GM21526 (cell line): ENCODE measurements at regions not wholly inside any gene's neighbourhood (a gene's known extent, or its start where the extent isn't known, plus 50 kb on each side); places are given as distances from the start of the nearest gene placed in this dataset.
"Not testable (repeated sequence)": the region's sequence is repeated elsewhere in the genome, so short reads cannot be mapped to it uniquely, and the experiment has no call there.

Experiments
- ATAC-seq: cut with Tn5 transposase; IDR thresholded peaks from one replicate; pipeline ENCODE4 v1.9.1; 2021; ENCODE audit warnings: moderate library complexity; ENCODE audit not compliant: unreplicated experiment, low FRiP score

DNA sequence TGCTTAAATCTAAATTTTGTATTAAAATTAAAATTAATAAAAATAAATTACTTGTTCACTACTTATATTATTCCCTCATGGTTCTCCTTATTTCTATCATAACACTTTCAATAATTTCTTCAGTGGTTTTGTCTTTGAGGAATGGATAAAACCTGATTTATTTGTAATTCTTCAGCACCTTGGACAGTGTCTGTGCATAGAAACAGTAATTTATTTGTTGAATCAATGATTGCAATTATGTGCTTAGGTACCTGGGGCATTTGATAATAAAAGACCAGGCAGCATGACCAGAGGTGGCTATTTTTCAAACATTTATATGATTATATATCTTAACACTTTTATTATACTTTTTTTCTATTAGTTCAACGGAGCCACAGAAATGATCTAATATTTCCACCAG is 1062.7 kb downstream of the DSC3 start:
- no peak for ATAC-seq

- ATAC-seq, result no peak
Measured at GRCh38 chr18:29969876-29970275, 1072.7 kb downstream of the DSC3 start.

GRCh38 chr18:29962579-29962978 is 1080.0 kb downstream of the DSC3 start:
- no peak for ATAC-seq

DNA sequence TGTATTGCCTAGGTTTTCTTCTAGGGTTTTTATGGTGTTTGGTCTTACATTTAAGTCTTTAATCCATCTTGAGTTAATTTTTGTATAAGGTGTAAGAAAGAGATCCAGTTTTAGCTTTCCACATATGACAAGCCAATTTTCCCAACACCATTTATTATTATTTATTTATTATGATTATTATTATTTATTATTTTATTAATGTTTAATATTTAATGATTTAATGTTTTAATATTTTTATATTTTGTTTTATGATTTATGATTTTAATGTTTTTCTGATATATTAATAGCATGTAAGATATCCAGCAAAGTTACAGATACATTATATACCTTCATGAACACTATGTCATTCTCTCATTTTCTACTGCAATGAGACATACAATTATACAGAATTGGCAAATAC is 1082.0 kb downstream of the DSC3 start:
- ATAC-seq, result no peak

- ATAC-seq, result no peak
Measured at GRCh38 chr18:29930231-29930630, 1112.3 kb downstream of the DSC3 start.

DNA sequence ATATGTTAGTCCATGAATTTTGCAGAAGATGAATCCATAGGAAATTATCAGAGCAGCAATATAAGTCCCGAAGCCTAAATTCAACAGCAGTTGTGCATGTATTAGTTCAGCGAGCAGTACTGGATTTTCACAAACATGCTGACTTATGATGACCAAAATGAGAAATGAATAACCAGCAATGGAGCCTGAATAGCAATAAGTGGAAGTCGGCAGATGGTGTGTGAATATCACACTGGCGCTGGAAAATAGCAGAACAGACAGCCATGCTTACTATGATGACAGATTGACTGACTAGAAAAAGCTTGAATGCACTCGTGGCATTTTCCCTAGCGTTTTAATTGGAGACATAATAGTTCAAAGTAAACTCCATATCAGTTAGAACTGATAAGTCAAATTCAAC is 1114.5 kb downstream of the DSC3 start:
- no peak for ATAC-seq

- ATAC-seq, result no peak
Measured at GRCh38 chr18:29925566-29925965, 1117.0 kb downstream of the DSC3 start.

DNA sequence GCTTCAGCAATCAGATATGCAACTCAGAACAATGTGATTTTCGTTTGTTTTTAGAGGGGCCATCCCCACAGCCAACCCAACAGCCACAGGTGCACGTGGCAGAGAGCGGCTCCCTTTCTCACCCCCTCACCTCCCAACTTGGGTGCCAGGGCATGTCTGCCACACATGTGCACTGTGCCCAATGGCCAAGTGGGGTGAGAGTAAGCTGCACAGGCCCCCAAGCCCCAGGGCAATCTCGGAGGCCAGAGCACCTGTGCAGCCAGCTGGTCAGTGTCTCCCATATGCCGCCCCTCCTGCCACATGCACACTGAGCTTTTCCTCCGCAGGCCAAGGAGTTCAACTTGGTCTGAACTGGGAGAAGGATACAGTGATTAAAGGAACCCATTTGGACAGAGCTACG is 1130.2 kb downstream of the DSC3 start:
- no peak for ATAC-seq

GRCh38 chr18:29892960-29893558 is 1149.5 kb downstream of the DSC3 start:
- ATAC-seq, result no peak

GRCh38 chr18:29883114-29883513 is 1159.4 kb downstream of the DSC3 start:
- no peak for ATAC-seq

GRCh38 chr18:29882620-29883019 is 1159.9 kb downstream of the DSC3 start:
- no peak for ATAC-seq

GRCh38 chr18:29879763-29880162 is 1162.8 kb downstream of the DSC3 start:
- ATAC-seq, result no peak

GRCh38 chr18:29874519-29875098 is 1167.9 kb downstream of the DSC3 start:
- no peak for ATAC-seq

- ATAC-seq, result no peak
Measured at GRCh38 chr18:29873211-29873610, 1169.3 kb downstream of the DSC3 start.

- no peak for ATAC-seq
Measured at GRCh38 chr18:29871246-29871645, 1171.3 kb downstream of the DSC3 start.

DNA sequence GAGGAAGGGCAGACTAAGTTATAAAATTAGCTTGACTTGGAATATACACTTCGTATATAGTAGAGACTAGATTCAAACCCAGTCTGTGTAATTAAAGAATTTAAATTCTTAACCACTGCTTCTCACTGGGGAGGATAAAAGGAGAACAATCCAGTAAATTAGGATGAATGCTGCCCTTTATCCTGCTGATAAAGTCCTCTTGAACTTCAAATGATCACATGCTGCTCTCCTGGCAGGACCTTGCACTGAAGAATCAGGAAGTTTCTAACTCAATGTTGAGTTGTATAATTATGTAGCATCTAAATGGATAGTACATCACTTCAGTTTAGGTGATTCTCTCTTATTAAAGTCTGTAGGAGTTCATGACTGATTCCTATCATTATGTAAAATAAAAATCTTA is 1179.7 kb downstream of the DSC3 start:
- no peak for ATAC-seq

DNA sequence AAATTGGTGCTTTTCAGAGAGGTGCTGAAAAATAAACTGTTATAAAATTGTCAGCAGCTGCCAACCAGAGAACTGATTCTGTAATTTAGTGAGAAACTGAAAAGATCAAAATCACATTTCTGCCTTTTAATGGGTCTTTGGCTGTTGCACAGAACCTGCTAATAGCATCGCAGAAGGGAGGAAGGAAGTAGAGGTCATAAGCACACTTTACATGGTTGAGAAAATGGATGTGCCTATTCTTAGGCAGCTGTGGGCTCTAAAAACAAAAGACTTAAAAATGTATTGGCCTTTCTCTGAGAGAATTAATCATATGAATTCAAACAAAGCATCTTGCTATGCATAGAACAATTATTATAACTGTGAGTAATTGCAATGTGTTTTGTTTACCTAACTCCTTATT is 1186.9 kb downstream of the DSC3 start:
- ATAC-seq, result no peak

DNA sequence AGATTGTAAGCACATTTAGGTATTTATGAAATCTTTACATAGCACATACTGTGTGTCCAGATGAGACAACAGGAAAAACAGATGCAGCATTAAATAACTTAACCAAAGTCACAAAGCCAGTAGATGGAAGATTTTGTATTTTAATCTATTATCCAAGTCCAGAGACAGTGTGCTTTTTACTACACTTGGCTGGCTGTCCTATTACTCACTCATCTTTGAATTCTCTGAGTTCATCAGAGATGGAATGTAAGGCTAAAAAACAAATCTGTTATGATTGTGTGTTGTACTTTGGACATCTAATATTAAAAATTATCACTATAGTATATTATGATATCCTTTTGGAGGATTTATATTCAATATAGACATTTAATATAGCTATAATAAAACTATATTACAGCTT is 1189.4 kb downstream of the DSC3 start:
- ATAC-seq, result no peak

DNA sequence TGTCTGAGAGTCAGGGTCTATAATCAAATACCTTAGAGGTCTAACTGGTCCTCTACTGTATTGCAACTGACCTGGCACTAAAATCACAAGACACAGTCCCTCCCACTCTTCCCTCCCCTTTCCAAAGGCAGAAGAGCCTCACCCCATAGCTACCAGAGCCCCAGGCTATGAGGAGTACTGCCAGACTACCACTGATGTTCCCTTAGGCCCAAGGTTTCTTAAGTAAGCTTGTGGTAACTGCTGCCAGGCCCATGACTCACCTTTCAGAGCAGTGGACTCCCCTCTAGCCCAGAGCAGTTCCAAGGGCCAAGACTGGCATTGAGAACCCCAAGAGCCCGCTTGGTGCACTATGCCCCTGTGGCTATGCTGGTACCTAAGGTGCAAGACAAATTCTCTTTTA is 1193.4 kb downstream of the DSC3 start:
- ATAC-seq, result no peak

DNA sequence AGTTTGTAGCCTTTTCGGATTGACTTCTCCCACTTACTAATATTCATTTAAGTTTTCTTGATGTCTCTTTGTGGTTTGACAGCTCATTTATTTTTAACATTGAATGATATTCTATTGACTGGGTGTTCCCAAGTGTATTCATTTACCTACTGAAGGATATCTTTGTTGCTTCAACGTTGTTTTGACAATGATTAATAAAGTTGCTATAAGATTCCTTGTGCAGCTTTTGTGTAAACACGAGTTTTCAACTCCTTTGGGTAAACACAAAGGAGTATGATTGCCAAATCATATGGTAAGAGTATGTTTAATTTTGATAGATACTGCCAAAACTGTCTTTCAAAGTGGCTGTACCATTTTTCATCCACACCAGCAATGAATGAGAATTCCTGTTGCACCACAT is 1200.9 kb downstream of the DSC3 start:
- no peak for ATAC-seq

DNA sequence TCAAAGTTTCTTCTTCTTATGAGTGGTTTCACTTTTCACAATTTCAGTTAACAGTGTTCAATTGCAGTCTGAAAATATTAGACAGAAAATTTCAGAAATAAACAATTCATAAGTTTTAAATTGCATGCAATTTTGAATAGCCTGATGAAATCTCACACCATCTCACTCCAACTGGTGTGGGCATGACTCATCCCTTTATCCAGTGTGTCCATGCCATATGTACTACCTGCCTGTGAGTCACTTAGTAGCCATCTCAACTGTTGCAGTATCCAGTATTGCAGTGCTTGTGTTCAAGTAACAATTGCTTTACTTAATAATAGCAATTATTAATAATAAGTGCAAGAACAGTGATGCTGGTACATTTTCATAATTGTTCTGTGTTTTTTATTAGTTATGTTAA is 1202.5 kb downstream of the DSC3 start:
- ATAC-seq, result no peak

DNA sequence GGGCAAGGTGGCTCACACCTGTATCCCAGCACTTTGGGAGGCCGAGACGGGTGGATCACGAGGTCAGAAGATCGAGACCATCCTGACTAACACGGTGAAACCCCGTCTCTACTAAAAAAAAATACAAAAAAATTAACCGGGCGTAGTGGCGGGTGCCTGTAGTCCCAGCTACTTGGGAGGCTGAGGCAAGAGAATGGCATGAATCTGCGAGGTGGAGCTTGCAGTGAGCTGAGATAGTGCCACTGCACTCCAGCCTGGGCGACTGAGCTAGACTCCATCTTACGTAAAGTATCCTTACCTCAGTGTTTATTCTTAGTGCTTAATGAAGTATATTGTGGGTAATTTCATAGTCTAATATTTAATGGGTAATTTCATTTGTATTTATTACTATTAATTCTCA is 1203.6 kb downstream of the DSC3 start:
- ATAC-seq, result not testable (repeated sequence)

- ATAC-seq, result no peak
Measured at GRCh38 chr18:29838556-29838955, 1204.0 kb downstream of the DSC3 start.
